H1 (cell line): ENCODE measurements at regions not wholly inside any gene's neighbourhood (a gene's known extent, or its start where the extent isn't known, plus 50 kb on each side); places are given as distances from the start of the nearest gene placed in this dataset.

Experiments
- CHD2 ChIP-seq: IDR thresholded peaks from 2 replicates; pipeline ENCODE4 v1.6.1; 2012; ENCODE audit warnings: low read length, improper control_type of control experiment
- GABPA ChIP-seq: IDR thresholded peaks from 2 replicates; pipeline ENCODE4 v1.6.1; 2011; ENCODE audit warnings: mild to moderate bottlenecking, low read length, moderate library complexity, borderline replicate concordance; ENCODE audit not compliant: insufficient read depth
- POLR2AphosphoS5 ChIP-seq: IDR thresholded peaks from 2 replicates; pipeline ENCODE4 v1.6.1; 2011; ENCODE audit warnings: low read depth, low read length
- POU5F1 ChIP-seq: IDR thresholded peaks from 2 replicates; pipeline ENCODE4 v1.6.1; 2011; ENCODE audit warnings: low read depth, mild to moderate bottlenecking, low read length, moderate library complexity
- SAP30 ChIP-seq: fragments of 300-600 bp; sonication (generic); IDR thresholded peaks from 2 replicates; pipeline ENCODE4 v1.7.1; 2012; ENCODE audit warnings: low read length, moderate library complexity, mild to moderate bottlenecking, inconsistent platforms; ENCODE audit not compliant: insufficient read depth, insufficient replicate concordance
- TF ChIP-seq, protein P1 (sequence below): fragments of 300-600 bp; sonication (generic); IDR thresholded peaks from 2 replicates; pipeline ENCODE4 v1.7.1; 2012; ENCODE audit warnings: low read length, moderate library complexity, mild to moderate bottlenecking, inconsistent platforms; ENCODE audit not compliant: insufficient replicate concordance
- TF ChIP-seq, protein P2 (sequence below): IDR thresholded peaks from 2 replicates; pipeline ENCODE4 v1.6.1; 2011; ENCODE audit warnings: low read length, improper control_type of control experiment

DNA sequence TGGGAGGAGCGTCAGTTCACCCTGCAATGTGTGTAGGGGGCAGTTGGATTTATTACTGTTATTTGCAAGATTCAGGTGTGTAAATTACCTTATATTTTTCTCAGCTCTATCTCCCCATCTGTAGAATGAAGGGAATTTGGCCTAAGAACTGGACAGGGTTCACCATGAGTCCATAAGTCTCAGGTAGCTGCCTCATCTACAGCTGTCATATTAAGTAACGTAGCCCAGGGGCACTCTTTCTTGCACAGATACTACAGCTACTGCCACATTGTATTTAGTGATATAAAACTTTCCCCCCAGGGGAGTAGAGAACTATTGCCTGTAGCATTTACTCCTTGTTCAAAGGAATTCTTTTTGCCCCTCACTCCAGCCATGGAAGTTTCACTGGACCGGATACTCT lies 301.4 kb upstream of the ZNF608 start (continued):
- TF ChIP-seq, protein P1, sequence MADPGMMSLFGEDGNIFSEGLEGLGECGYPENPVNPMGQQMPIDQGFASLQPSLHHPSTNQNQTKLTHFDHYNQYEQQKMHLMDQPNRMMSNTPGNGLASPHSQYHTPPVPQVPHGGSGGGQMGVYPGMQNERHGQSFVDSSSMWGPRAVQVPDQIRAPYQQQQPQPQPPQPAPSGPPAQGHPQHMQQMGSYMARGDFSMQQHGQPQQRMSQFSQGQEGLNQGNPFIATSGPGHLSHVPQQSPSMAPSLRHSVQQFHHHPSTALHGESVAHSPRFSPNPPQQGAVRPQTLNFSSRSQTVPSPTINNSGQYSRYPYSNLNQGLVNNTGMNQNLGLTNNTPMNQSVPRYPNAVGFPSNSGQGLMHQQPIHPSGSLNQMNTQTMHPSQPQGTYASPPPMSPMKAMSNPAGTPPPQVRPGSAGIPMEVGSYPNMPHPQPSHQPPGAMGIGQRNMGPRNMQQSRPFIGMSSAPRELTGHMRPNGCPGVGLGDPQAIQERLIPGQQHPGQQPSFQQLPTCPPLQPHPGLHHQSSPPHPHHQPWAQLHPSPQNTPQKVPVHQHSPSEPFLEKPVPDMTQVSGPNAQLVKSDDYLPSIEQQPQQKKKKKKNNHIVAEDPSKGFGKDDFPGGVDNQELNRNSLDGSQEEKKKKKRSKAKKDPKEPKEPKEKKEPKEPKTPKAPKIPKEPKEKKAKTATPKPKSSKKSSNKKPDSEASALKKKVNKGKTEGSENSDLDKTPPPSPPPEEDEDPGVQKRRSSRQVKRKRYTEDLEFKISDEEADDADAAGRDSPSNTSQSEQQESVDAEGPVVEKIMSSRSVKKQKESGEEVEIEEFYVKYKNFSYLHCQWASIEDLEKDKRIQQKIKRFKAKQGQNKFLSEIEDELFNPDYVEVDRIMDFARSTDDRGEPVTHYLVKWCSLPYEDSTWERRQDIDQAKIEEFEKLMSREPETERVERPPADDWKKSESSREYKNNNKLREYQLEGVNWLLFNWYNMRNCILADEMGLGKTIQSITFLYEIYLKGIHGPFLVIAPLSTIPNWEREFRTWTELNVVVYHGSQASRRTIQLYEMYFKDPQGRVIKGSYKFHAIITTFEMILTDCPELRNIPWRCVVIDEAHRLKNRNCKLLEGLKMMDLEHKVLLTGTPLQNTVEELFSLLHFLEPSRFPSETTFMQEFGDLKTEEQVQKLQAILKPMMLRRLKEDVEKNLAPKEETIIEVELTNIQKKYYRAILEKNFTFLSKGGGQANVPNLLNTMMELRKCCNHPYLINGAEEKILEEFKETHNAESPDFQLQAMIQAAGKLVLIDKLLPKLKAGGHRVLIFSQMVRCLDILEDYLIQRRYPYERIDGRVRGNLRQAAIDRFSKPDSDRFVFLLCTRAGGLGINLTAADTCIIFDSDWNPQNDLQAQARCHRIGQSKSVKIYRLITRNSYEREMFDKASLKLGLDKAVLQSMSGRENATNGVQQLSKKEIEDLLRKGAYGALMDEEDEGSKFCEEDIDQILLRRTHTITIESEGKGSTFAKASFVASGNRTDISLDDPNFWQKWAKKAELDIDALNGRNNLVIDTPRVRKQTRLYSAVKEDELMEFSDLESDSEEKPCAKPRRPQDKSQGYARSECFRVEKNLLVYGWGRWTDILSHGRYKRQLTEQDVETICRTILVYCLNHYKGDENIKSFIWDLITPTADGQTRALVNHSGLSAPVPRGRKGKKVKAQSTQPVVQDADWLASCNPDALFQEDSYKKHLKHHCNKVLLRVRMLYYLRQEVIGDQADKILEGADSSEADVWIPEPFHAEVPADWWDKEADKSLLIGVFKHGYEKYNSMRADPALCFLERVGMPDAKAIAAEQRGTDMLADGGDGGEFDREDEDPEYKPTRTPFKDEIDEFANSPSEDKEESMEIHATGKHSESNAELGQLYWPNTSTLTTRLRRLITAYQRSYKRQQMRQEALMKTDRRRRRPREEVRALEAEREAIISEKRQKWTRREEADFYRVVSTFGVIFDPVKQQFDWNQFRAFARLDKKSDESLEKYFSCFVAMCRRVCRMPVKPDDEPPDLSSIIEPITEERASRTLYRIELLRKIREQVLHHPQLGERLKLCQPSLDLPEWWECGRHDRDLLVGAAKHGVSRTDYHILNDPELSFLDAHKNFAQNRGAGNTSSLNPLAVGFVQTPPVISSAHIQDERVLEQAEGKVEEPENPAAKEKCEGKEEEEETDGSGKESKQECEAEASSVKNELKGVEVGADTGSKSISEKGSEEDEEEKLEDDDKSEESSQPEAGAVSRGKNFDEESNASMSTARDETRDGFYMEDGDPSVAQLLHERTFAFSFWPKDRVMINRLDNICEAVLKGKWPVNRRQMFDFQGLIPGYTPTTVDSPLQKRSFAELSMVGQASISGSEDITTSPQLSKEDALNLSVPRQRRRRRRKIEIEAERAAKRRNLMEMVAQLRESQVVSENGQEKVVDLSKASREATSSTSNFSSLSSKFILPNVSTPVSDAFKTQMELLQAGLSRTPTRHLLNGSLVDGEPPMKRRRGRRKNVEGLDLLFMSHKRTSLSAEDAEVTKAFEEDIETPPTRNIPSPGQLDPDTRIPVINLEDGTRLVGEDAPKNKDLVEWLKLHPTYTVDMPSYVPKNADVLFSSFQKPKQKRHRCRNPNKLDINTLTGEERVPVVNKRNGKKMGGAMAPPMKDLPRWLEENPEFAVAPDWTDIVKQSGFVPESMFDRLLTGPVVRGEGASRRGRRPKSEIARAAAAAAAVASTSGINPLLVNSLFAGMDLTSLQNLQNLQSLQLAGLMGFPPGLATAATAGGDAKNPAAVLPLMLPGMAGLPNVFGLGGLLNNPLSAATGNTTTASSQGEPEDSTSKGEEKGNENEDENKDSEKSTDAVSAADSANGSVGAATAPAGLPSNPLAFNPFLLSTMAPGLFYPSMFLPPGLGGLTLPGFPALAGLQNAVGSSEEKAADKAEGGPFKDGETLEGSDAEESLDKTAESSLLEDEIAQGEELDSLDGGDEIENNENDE = no peak
- TF ChIP-seq POLR2AphosphoS5 = no peak
- TF ChIP-seq, protein P2, sequence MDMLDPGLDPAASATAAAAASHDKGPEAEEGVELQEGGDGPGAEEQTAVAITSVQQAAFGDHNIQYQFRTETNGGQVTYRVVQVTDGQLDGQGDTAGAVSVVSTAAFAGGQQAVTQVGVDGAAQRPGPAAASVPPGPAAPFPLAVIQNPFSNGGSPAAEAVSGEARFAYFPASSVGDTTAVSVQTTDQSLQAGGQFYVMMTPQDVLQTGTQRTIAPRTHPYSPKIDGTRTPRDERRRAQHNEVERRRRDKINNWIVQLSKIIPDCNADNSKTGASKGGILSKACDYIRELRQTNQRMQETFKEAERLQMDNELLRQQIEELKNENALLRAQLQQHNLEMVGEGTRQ = no peak
- no peak for TF ChIP-seq POU5F1
- TF ChIP-seq GABPA = no peak
- no peak for TF ChIP-seq SAP30
- no peak for TF ChIP-seq CHD2
